Fibroblast of mammary gland (primary cell): ENCODE measurements at regions not wholly inside any gene's neighbourhood (a gene's known extent, or its start where the extent isn't known, plus 50 kb on each side); places are given as distances from the start of the nearest gene placed in this dataset.

Source experiments
- DNase-seq: peaks from one replicate; pipeline ENCODE4 v3.0.0-alpha.2; 2010; ENCODE audit warnings: low read depth
- H3K4me3 ChIP-seq: 2 replicates; pipeline ENCODE4 v1.5.1; 2011; ENCODE audit warnings: low read depth, mild to moderate bottlenecking, low read length, moderate library complexity; ENCODE audit not compliant: control insufficient read depth
- CTCF ChIP-seq: conservative IDR thresholded peaks from 2 replicates; pipeline ENCODE4 v1.5.1; 2011; ENCODE audit warnings: low read depth, low read length, inconsistent platforms; ENCODE audit not compliant: control insufficient read depth, insufficient read depth

DNA sequence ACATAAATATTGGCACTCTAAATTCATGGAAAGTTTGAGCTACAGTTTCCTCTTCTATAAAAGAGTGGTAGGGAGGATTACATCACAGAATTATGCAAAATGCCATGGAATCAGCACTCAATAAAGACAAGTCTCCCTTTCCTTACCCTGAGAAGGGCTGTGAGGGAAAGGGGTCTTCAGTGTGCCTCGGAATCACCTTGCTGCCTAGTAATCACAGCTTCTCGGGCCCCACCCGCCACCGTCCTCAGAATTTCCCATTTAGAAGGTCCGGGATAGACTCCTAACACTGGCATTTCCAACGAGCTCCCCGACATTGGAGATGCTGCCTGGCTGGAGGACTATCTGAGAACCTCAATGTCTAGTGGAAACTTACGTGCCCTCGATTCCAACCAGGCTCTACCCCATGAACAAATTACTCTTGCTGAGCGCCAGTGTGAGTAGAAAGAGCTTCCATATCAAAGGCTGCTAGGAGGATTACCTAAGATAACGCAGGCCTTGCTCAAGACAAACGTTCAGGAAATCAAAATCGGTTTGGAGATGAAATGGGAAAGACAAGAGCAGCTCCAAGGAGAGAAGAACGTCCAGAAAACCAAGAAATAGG is 92.1 kb upstream of the CHD2 start:
- TF ChIP-seq CTCF, result no peak
- H3K4me3 ChIP-seq, result peak overlapping the region; percentile 35
- peak; percentile 49 for DNase-seq

DNA sequence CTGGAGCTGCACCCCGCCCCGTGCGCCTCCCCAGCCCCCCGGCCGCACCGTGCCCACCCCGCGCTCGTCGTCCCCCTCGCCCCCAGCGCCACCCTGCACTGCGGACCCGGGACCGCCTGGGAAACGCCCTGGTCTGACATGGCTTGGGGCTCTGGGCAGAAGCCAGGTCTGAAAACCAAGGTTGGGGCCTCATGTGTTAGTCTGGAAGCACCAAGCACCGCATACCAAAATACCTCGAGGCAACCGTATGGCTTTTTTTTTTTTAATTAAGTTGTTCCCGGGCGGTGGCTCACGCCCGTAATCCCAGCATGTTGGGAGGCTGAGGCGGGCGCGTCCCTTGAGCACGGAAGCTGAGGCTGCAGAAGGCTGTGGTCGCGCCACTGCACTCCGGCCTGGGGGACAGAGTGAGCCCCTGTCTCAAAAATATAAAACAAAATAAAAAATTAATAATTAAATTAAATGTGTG is 91.5 kb upstream of the CHD2 start:
- no peak for TF ChIP-seq CTCF
- DNase-seq, result peak; percentile 78
- H3K4me3 ChIP-seq, result peak overlapping the region; percentile 41

DNA sequence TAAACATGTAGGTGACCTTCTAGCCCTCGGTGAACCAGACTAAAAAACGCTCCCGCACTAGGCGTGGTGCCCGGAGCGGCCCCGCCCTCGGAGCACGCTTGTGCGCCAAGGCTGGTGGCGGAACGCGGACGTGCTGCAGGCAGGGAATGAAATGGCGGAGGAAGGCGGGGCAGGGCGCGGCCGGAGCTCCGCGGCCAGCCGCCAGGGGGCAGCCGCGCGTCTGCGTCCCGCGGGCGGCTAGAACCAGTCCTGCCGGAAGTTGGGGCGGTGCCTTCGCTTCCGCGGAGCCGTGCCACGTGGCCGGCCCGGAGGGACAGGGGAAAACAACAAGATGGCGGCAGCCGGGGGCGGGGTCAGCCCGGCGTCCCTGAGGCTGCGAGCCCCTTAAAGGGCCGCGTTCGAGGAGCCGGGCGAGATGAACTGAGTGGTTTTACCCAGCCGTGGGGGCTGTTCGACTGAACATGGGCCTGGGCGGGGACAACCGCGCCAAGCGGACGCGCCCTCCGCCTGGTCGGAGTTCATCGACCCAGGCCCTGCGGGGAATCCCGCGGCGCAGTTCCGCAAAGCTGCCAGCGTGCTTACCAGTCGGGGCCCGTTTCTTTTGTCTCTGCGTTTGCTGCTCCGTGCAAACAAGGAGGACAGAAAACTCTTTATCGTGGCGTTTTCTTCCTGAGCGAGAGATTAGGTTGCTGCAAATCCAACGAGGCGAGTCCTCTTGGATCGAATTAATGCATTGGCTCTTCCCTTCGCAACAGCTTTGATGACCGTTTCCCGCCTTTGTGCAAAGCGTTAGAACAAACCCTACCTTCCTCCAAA is 90.9 kb upstream of the CHD2 start:
- H3K4me3 ChIP-seq, result peak overlapping the region; percentile 55
- TF ChIP-seq CTCF, result no peak

GRCh38 chr15:92809880-92810361 is 90.2 kb upstream of the CHD2 start:
- no peak for TF ChIP-seq CTCF
- DNase-seq, result peak; percentile 49
- peak overlapping the region; percentile 55 for H3K4me3 ChIP-seq

More for the DNA sequence above, 90.9 kb upstream of the CHD2 start:
- peak; percentile 95 for DNase-seq

GRCh38 chr15:92810418-92811138 is 89.5 kb upstream of the CHD2 start:
- no peak for TF ChIP-seq CTCF
- H3K4me3 ChIP-seq, result peak overlapping the region; percentile 50
- peak; percentile 76 for DNase-seq

- no peak for DNase-seq
- peak overlapping the region; percentile 50 for H3K4me3 ChIP-seq
- TF ChIP-seq CTCF, result no peak
Observed at GRCh38 chr15:92811148-92811913, 88.8 kb upstream of the CHD2 start.
